Ramos (cell line): ENCODE measurements at regions not wholly inside any gene's neighbourhood (a gene's known extent, or its start where the extent isn't known, plus 50 kb on each side); places are given as distances from the start of the nearest gene placed in this dataset.

Source experiments
- in situ Hi-C: fragments of 300-500 bp; cut with MboI; formaldehyde crosslinking; loops from one replicate; pipeline ENCODE4 v1.14.3; 2022; ENCODE audit warnings: low sequenced_read_pairs; ENCODE audit not compliant: unreplicated experiment

DNA sequence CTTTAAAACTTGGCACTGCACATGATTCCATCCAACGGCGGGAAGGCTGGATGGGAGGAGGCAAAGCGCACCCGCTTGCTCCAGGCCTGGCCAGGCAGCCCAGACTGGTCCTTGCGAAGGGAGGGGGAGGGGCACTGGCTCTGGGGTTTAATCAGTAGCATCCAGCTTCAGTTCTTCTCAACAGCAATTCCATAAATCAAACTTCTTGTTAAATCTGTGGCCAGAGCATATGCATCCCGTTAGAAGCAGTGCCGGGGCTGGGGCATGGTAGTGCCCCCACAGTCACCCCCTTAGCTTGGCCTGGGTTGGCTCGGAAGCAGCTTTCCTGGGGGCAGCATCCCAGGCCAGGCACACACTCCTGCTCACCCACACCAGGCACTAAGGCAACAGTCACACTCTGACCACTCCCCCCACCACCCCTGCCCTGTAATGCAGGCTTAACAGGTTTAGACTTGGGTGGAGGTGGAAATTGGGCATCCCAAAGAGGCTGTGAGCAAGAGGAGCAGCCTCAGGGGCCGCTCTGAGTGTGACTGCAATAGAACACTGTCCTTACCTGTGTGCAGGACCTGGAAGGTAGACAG is 94.1 kb upstream of the CASZ1 start:
- in situ Hi-C loops = no loop called here

DNA sequence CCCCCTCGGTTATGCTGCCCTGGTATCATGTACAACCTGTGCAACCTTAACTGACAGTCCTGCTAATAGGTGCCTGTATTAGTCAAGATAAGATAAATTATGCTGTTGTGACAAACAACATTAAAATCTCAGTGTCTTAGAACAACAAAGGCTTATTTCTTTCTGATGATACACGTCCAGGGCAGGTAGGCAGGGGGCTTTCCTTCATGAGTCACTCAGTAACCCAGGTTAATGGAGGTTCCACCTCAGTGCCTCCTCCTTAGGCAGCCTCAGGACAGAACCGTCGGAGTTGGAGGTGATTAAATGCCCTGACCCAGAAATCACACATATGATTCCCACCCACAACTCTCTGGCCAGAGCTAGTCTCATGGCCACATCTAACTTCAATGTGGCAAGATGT is 94.6 kb upstream of the CASZ1 start:
- in situ Hi-C loops = no loop called here

DNA sequence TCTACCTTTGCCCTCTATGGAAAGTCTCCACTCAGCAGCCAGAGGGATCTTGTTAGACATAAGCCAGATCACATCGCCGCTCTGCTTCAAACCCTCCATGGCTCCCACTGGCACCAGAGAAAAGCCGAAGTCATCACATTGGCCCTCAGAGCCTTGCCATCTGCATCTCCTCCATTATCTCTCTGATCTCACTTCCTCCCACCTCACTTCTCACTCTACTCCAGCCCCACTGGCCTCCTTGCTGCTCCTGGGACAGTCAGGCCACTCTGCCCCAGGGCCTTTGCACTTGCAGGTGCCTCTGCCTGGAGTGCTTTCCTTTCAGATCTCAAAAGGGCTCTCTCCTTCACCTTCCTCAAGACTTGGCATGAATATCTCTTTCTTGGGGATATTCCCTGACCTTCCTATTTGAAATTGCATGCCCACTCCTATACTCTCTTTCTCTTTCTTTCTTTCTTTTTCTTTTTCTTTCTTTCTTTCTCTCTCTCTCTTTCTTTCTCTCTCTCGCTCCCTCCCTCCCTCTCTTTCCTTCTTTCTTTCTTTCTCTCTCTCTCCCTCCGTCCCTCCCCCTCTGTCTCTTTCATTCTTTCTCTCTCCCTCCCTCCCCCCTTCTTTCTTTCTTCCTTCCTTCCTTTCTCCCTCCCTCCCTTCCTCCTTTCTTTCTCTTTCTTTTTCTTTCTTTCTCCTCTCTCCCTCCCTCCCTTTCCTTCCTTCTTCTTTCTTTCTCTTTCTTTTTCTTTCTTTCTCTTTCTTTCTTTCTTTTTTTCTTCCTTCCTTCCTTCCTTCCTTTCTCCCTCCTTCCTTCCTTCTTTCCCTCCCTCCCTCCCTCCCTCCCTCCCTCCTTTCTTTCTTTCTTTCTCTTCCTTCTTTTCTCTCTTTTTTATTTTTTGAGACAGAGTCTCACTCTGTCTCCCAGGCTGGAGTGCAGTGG is 96.0 kb upstream of the CASZ1 start:
- in situ Hi-C loops = no loop called here

DNA sequence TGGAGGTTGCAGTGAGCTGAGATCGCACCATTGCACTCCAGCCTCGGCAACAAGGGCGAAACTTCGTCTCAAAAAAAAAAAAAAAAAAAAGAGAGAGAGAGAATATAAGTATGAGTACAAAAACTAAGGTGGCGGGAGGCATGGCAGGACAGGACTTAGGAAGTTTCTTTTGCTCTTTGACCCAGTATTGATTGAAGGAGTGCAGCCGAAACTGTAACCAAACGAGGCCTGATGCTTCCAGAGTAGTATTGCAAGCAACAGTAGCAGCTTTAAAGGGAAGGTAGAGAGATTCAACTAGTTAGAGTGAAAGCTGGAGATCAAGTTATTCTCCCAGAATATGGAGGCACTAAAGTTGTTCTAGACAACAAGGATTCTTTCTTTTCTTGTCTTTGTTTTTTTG is 99.2 kb upstream of the CASZ1 start:
- in situ Hi-C loops = no loop called here

DNA sequence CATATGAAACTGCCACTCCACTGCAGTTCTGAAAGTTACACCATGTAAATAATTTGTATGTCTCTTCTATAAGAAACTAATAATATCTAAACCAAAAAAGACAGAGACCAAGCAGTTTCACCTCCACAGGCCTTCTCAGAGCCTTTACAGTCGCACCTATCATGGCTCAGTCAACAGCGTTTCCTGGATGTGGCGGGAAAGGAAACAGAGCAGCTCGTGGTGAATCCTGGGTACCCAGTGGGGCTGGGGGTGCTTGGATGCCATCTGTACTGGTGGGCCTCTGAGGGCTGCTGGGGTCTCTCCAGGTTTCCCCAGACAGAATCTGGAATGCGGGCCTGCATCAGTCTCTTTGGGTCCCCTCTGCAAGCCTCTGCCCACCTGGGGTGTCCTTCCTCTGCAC is 100.2 kb upstream of the CASZ1 start:
- in situ Hi-C loops = no loop called here

DNA sequence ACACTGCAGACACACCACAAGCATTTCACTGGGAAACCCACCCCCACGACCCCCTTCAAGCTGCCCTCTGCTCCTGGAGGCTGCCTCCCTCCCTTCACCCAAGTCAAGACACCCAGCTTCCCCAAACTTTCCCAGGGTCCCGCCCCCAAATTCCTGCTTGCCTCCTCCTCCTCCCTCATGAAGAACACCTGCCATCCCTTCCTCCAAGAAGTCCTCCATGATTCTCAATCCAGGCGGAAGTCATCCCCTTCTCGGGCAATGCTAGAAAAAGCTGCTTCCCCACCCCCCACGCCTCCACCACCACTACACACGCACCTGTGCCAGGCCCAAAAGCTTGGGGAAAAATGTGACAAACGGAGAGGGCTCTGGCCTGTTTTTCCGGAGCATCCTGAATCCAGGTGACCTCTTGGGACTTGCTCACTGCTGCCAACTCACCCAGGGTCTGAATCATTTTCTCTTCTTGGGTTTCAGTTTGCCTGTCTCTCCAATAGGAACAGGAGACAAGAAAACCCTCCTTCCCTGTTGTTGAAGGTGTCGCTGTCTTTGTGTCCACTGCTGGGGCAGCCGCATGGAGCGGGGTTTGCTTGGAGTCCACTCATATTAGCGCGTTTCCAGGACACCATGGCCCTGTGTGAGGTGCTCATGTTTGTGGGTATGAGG is 101.0 kb upstream of the CASZ1 start:
- in situ Hi-C loops = no loop called here

DNA sequence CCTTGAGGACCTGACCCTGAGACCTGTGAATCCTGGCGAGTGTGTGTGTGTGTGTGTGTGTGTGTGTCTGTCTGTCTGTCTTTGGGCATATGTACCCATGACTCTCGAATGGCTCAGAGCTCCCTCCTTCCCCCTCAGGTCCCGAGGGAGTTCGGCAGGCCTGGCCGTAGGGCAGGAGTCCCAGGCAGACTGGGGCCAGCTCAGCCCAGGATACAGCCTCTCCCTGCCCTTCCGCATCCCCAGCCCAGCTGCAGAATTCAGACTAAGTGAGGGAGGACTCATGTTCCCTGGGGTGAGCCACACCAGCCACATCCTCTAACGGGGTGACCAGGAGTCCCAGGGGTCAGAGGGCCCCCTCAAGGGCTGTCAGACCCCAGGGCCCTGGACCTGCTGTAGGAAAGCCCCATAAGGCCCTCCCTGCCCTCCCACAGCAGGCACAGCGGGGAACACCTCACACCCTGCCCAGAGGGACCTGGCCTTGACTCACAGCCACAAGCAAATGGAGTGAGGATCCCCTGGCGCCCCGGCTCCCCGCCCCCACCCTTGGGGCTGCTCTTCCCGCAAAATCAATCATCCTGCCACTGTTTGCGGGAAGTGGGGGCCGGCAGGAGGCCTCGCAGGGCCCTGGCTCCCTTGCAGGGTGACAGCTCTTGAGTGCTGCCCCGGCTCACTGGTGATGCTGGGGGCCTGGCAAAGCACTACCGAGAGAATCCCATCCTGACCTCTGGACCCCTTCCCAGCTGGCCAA is 101.7 kb upstream of the CASZ1 start:
- in situ Hi-C loops = no loop called here

DNA sequence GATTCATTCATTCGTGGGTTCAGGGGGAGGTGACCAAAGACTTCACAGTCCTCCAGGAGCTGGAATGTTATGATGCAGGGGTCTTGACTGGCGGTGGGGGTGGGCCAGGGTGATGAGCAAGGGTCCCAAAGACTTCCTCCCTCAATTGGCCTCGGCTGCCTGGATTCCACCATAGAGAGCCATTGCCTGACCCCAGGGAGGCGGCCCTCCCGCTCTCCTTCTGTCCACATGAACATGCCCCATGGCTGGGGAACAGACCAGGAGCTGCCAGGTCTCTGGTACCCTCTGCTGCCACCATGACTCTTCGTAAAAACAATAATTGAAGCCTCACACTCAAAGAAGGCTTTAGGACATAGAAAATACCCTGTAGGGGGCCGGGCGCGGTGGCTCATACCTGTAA is 102.5 kb upstream of the CASZ1 start:
- in situ Hi-C loops = no loop called here

DNA sequence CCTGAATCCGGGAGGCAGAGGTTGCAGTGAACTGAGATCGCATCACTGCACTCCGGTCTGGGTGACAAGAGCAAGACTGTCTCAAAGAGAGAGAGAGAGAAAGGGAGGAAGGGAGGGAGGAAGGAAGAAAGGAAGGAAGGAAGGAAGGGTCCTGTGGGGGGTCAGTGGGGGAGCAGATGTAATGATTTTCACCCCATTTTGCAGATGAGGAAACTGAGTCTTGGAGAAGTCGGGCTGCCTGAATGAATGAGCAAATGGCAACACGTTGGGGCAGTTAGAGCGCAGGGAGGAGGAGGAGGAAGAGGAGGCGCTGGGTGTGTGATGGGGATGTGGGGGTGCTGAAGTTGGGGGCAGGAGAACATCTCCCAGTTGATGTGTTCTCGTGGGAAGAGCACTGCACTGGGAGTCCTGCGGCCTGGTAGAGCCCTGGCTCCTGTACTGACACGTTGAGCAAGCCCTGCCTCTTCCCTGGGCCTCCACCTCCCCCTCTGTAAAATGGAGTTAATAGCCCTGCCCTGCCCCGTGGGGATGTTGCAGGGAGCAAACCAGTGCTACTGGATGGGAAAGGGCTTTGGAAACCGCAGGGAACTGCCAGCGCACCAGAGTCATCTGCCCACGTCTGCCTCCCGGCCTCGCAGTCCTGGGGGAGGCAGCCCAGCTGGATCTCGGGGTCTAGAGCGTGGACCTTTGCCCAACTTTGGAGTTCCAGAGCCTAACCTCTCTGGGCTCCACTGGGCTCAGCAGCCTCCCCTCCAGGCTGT is 103.2 kb upstream of the CASZ1 start:
- in situ Hi-C loops = no loop called here

DNA sequence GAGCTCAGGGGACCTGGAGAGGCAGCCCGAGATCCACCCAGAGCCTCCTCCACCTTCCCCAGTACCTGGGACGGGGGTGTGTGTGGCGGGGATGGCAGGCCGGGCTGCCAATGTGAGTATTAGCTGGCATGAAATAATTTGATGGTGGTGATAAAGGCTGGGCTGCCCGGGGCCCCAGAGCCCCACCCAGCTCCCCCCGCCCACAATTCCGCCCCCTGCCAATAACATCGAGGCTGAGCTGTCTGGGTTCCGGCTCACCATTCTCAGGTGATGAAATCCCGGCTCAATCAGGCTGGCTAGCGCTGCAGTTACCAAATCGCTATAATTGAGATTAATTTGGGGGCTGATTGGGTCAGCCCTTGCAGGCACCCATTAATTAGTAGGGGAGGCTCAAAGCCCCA is 103.8 kb upstream of the CASZ1 start:
- in situ Hi-C loops = no loop called here

DNA sequence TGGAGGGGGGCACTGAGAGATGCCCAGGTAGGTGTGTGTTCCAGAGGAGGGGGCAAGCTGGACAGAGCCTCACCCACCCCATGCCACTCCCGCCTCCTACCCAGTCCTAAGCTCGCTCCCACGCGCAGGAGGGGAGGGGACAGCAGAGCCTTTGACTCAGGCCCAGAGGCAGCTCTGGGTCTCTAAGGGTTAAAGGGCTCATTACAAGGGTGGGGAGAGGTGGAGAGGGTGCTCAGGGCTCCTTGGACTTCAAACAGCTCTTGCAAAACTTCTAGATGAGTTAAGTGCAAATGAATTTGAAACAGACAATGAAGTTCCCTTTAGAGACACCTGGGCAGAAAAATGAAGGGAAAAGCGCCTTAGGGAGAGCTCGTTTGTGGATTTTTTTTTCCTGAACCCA is 104.2 kb upstream of the CASZ1 start:
- in situ Hi-C loops = no loop called here

DNA sequence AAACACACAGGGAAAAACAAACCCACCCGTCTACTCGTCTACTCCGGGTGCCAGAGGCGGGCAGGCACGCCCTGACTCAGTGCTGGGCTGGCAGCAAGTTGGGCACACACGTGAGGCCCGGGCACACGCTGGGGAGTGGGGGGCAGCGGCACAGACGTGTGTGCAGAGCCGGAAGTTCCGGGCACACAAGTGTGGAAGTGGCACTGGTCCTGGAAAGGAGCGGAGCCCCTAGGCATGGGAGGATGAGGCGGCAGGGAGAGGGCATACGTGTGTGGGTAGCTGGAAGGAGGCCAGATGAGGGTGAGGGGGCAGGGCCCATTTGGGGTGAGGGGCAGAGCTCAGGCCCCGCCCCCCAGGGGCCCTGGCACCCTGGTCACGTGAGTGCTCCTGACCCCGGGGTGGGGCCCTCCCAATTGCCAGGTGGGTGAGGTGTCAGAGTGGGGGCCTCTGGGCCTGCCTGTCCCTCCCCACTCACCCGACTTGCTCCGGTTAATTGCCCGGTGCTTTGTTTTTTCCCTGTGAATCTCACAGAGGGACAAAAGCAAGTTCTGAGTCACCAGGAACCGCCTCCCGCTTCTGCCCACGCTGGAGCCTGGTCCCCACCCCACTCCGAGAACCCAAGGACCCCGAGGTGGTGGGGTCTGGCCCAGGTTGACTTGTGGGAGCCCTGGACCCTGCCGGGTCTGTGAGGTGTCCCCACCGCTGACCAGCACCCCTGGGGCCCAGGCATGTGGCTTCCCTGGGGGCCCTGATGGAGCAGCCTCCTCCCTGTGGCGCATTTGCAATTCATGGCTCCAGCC is 104.8 kb upstream of the CASZ1 start:
- in situ Hi-C loops = no loop called here

DNA sequence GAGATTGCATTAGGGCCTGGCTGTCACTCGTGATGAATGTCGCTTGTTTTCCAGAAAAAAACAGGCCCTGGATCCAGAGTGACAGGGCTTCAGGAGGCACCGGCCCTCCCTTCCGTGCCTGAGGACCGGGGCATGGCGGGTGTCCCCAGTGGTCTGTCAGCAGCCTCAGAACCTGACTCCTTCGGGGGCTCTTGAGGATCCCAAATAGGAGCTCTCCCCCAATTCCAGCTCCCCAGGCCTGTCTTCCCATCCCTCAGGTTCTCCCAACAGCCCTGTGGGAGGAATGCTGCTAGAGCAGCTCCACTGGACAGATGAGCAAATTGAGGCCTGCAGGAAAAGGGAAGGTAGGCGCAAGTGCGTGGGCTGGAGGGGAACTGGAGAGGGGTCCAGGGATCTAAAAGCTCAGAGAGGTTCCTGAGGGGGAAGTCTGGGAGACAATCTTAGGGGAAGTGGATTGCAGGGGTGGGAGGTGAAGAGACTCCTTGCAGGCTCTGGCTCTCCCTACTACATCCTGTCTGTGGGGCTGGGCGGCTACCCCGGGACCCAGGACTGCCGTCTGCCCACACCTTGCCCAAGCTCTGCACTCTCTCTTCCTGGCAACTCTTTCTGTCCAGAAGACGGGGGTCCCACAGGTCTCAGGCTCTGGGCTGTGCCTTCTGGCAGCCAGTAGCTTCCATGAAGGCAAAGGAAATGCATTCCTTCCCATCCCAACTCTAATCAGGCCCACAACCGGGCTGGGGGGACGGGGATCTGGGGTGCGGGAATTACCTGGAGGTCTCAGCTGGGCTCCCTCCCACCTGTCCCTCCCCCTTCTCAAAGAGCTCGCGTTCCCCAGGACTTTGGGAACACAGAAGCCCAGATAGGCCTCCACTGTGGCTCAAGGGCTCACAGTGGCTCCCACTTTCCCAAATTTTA is 105.7 kb upstream of the CASZ1 start:
- in situ Hi-C loops = no loop called here

DNA sequence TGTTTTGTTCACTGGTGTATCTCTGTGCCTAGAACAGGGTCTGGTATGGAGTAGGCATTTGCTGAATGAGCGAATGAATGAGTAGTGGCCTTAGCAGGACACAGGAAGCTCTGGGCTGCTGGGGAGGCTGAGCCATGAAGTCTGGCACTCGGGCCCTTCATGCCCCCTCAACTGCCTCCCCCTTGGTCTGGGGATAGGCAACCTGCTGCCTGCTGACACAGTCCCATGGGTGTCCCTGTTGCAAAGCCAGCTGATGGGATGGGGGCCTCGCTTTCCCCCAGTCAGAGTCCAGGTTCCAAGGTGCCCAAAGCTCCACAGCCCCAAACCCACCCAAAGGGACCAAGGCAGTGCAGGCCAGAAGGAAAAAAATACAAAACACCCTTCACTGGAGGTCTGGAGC is 107.0 kb upstream of the CASZ1 start:
- in situ Hi-C loops = no loop called here

DNA sequence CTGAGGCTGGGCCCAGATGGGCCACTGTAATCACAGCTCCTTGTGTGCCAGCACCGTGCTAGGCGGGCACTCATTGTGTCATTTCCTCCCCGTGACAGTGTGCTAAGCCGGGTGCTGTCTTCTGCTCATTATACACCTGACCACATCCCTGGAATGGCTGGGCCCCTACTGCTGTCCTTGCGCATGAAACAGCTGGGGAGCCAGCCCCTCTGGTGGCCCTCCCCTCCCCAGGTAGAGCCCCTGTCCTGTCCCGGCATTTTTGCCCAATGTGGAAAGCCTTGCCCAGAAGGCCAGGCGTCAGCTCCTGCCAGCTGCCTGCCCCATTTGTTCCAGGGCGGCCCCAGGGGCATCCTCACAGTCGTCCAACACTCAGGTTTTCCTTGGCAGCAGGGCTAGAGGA is 107.4 kb upstream of the CASZ1 start:
- in situ Hi-C loops = no loop called here

DNA sequence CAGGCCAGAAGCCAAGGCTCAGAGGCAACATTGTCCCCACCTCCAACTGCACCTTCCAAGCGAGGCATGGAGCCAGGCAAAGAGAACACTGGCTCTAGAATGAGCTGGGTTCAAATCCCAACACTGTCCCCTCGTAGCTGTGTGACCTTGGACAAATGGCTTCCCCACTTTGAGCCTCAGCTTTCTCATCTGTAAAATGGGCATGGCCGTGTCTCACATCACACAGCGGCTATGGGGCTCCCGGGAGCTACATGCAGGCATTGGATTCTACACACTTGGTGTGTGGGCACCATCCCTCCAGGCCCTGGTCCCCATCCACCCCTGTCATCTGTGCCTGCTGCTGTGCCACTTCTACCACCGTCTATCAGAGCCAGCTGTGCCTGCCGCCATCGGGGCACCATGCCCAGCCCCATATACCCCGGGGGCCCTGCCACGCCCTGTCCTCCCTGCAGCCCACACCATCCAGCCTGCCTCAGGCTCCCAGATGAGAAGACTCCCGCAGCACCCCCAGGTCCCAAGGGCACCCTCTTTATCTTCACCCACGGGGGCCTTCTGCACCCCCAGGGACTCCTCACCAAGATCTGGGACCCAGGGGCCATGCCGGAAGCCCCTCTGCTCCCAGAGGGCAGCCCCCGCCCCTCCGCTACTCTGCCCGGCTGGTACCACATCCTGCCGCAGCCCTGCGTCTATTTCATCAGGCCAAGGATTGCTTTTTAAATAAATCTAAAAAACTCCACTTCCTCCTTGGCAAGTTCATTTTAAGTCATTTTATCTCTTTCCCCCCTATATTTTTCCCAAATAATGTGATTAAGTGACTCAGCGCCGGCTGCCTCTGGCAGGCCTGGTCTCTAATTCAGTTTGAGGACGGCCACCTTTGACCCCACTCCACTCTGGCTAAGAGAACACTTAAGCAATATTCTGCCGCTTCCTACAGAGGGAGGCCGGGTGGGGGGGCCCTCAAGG is 107.8 kb upstream of the TARDBP start:
- in situ Hi-C loops = no loop called here
